Choroid plexus epithelial cell (primary cell): ENCODE measurements at regions not wholly inside any gene's neighbourhood (a gene's known extent, or its start where the extent isn't known, plus 50 kb on each side); places are given as distances from the start of the nearest gene placed in this dataset.

Source experiments
- DNase-seq: peaks from one replicate; pipeline ENCODE4 v3.0.0-alpha.2; 2010; ENCODE audit warnings: low read depth
- H3K4me3 ChIP-seq: 2 replicates; pipeline ENCODE4 v1.5.1; 2011; ENCODE audit warnings: low read depth, mild to moderate bottlenecking, control low read depth, low read length, moderate library complexity
- CTCF ChIP-seq: conservative IDR thresholded peaks from 2 replicates; pipeline ENCODE4 v1.5.1; 2011; ENCODE audit warnings: low read depth, mild to moderate bottlenecking, control low read depth, inconsistent platforms, low read length, moderate library complexity

DNA sequence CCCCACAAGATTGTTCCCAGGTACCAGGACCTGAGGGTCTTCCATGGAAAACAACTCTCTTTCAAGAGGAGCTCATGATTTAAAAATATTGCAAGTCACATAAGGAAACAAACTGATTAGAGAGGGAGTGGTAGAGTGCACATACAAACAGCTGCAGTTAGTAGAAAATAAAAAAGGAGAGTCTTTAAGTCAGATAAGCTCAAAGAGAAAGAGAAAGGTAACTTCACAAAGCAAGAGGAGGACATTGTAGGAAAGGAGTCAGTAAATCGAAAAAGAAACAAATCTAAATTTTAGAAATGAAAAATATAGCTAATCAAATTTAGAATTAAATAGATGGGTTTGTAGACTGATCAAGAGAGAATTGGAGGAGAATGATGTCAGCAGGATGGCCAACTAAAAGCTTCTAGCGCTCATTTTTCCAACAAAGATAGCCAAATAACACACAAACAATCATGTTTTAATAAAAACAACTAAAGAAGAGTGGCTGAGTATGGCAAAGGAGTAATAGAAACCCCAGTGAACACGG, 86.1 kb upstream of the CD53 start:
- no peak for TF ChIP-seq CTCF
- no peak for DNase-seq
- no peak overlapping the region for H3K4me3 ChIP-seq

GRCh38 chr1:110785612-110786011, 87.3 kb upstream of the CD53 start:
- H3K4me3 ChIP-seq = no peak overlapping the region
- no peak for TF ChIP-seq CTCF
- DNase-seq = no peak

DNA sequence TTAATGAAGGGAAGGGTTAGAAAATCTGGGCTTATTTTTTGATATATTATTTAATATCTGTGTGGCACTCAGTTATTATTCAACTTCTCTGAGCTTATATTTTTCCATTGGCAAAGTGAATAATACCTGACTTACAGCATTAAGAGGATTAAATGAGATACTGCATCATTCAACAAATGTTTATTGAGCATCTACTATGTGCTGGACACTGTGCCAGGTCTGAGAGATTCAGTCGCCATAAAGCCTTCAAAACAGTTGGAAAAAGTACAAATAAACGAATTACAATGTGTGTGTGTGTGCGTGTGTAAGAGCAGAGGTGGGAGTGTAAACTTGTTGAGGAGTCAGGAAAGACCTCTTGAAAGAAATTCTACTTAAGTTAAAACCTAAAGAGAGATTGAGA, 87.9 kb upstream of the CD53 start:
- no peak for TF ChIP-seq CTCF
- no peak for DNase-seq
- H3K4me3 ChIP-seq = no peak overlapping the region

DNA sequence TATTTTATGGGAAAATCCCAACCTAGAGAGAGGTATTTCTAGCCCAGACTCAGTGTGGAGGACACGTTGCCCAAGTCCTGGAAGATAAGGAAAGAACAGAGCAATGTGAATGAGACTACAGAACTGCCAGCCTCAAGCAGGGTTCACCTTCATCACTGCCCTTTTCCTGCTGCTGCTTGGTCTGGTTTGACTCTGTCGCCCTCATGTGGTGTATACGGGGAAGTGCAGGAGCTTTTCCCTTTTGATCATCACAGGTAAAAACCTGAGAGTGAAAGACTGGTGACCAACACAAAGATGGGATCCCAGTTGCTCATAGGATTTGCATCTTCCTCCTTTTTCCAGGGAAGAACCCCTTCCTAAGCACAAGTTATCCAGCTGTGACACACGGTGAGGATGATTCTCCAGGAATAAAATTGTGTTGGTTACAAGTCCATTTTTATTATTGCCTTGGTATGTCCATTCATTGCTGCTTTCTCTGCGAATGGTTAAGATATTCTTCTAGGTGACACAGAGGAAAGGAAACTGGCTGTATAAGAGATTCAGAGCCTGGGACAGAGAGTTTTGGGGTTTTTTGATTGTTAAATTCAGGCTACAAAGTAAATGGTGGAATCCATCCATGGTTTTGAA, 89.5 kb upstream of the CD53 start:
- DNase-seq = peak; percentile 70

GRCh38 chr1:110781525-110781924, 91.4 kb upstream of the CD53 start:
- no peak for TF ChIP-seq CTCF
- H3K4me3 ChIP-seq = no peak overlapping the region

More for the DNA sequence above, 89.5 kb upstream of the CD53 start:
- peak; percentile 98 for TF ChIP-seq CTCF
- H3K4me3 ChIP-seq = no peak overlapping the region

DNA sequence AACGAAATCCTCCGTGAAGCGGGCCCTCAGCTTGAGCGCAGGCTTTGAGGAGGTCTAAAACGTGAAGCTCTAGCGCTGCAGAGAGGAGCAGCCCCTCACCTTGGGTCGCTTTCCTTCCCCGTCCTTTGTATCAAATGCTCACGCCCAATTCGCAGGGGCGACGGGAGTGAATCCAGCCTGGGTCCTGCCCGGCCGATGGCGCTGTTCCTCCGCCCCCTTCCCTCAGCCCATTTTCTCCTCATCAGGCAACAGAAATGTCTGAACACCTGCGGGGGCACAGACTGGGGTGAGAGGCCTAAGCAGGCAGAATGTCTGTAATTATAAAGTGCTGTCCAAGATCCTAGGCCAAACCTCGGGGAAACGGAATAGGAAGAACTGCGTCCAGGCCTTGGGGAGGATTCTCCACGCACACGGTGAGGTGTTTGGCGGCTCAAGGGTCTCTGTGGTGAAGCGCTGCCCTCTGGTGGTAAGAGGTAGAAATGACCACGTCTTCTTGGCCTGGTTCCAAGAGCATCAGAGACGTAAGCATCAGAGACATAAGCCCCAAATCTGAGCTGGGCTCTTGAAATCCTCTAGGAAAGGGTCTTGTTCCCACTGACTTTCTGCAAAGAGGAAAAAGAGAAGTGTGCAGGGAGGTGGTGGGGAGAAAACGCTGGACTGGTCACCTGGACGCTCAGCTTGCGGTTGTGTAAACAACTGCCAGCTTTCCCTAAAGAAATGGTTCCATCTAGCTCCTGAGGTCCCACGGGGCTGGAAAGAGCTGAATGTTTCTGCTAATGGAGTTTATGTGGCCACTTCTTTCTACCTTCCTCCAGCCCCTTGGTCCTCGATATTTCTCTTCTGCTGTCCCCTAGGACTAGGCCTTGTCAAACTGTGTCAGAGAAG, 92.1 kb upstream of the CD53 start:
- TF ChIP-seq CTCF = peak; percentile 81
- peak; percentile 77 for DNase-seq
- no peak overlapping the region for H3K4me3 ChIP-seq

More at GRCh38 chr1:110781525-110781924, 91.4 kb upstream of the CD53 start:
- DNase-seq = no peak
